GM12878 (cell line): ENCODE measurements at regions not wholly inside any gene's neighbourhood (a gene's known extent, or its start where the extent isn't known, plus 50 kb on each side); places are given as distances from the start of the nearest gene placed in this dataset.
A peak's percentile ranks its signal among the peaks of the same experiment; 100 is the strongest.

Source experiments
- ATAC-seq: fragments of 200-7000 bp; cut with Tn5 transposase; 3 replicates; pipeline ENCODE4 v1.9.1; 2020; ENCODE audit warnings: mild to moderate bottlenecking, moderate library complexity
- BruUV-seq: library from RNA; stranded (reverse); fragments of 400-500 nt; replicated peaks from 2 replicates; lab custom pipeline; 2021; lab: Mats Ljungman, UMichigan
- CTCF ChIA-PET: fragments of 300-600 bp; sonication (Branson Sonifier 250); formaldehyde crosslinking; extraction: SDS; loops from one replicate; lab custom pipeline; 2021; ENCODE audit warnings: inconsistent platforms; lab: Yijun Ruan, JAX
- POLR2A ChIA-PET: fragments of 350-600 bp; formaldehyde crosslinking; extraction: SDS; loops from one replicate; lab custom pipeline; 2021; ENCODE audit warnings: inconsistent platforms; lab: Charles Lee
- RAD21 ChIA-PET: fragments of 300-600 bp; sonication (Branson Sonifier 250); formaldehyde crosslinking; loops from one replicate; lab custom pipeline; 2023; ENCODE audit warnings: antibody characterized with exemption; ENCODE audit not compliant: unreplicated experiment; lab: Charles Lee
- SMC1A ChIA-PET: fragments of 300-600 bp; sonication (Branson Sonifier 250); formaldehyde crosslinking; loops from one replicate; lab custom pipeline; 2023; ENCODE audit not compliant: unreplicated experiment, uncharacterized antibody; lab: Charles Lee
- DNase-seq: peaks from one replicate; pipeline ENCODE4 v3.0.0-alpha.2; 2011; ENCODE audit warnings: low read depth, low spot score
- FAIRE-seq: peaks from 3 replicates; lab custom pipeline; 2011; peaks lifted over from hg19 to GRCh38; lab: Jason Lieb, UNC
- H2AFZ ChIP-seq: 2 replicates; pipeline ENCODE4 v1.6.0; 2011; ENCODE audit warnings: low read depth, low read length, control low read depth; ENCODE audit not compliant: control insufficient read depth
- H3K27ac ChIP-seq: 2 replicates; pipeline ENCODE4 v1.5.1; 2011; ENCODE audit warnings: control low read depth; ENCODE audit not compliant: control insufficient read depth, insufficient read depth
- H3K27me3 ChIP-seq, 2 experiments: replicated peaks in 1 of 2; 2 replicates each; pipeline versions ENCODE4 v1.6.0 to v1.6.1; 2011; ENCODE audit warnings: low read length in 1 of 2; ENCODE audit not compliant: control insufficient read depth in 2 of 2, insufficient read depth in 2 of 2
- H3K36me3 ChIP-seq, 2 experiments: 2 replicates each; pipeline ENCODE4 v1.5.1; 2011; ENCODE audit warnings: low read length in 1 of 2; ENCODE audit not compliant: control insufficient read depth in 2 of 2, insufficient read depth in 2 of 2
- H3K4me1 ChIP-seq: 2 replicates; pipeline ENCODE4 v1.6.1; 2011; ENCODE audit warnings: mild to moderate bottlenecking, low read length, moderate library complexity, mixed read lengths; ENCODE audit not compliant: control insufficient read depth, insufficient read depth
- H3K4me2 ChIP-seq: 2 replicates; pipeline ENCODE4 v1.6.0; 2011; ENCODE audit warnings: control low read depth; ENCODE audit not compliant: control insufficient read depth, insufficient read depth
- H3K4me3 ChIP-seq: fragments of 200-600 bp; sonication (generic); 2 replicates; pipeline ENCODE4 v1.5.1; 2016
- H3K79me2 ChIP-seq: 2 replicates; pipeline ENCODE4 v1.6.0; 2011; ENCODE audit warnings: low read length; ENCODE audit not compliant: control insufficient read depth, insufficient read depth
- H3K9ac ChIP-seq: 2 replicates; pipeline ENCODE4 v1.8.0; 2011; ENCODE audit warnings: low read length, control low read depth, mixed read lengths; ENCODE audit not compliant: control insufficient read depth, insufficient read depth
- H3K9me3 ChIP-seq: replicated peaks from 3 replicates; pipeline ENCODE4 v1.5.1; 2011; ENCODE audit warnings: mild to moderate bottlenecking, low read length; ENCODE audit not compliant: control insufficient read depth, insufficient read depth
- H4K20me1 ChIP-seq: 2 replicates; pipeline ENCODE4 v1.6.0; 2011; ENCODE audit not compliant: control insufficient read depth, insufficient read depth
- CTCF ChIP-seq, 3 experiments: IDR thresholded peaks in 2 of 3; conservative IDR thresholded peaks in 1 of 3; 2 replicates each; pipeline ENCODE4 v1.5.1; 2011; ENCODE audit warnings: low read depth in 3 of 3, low read length in 3 of 3, mild to moderate bottlenecking in 3 of 3, control low read depth in 2 of 3, moderate library complexity in 2 of 3, inconsistent platforms in 1 of 3, mixed read lengths in 1 of 3; ENCODE audit not compliant: control insufficient read depth in 2 of 3, insufficient read depth in 1 of 3; ENCODE audit errors: extremely low read depth in 1 of 3
- NFXL1 ChIP-seq: fragments of 450-650 bp; IDR thresholded peaks from 2 replicates; pipeline ENCODE4 v1.6.1; 2017; ENCODE audit warnings: antibody characterized with exemption, mild to moderate bottlenecking, borderline replicate concordance
- PAX5 ChIP-seq: IDR thresholded peaks from 2 replicates; pipeline ENCODE4 v1.6.1; 2011; ENCODE audit warnings: low read depth, low read length, borderline replicate concordance
- RAD21 ChIP-seq: IDR thresholded peaks from 2 replicates; pipeline ENCODE4 v1.6.1; 2011; ENCODE audit warnings: mild to moderate bottlenecking, low read depth, low read length, moderate library complexity; ENCODE audit not compliant: insufficient read depth
- RB1 ChIP-seq: fragments of 450-650 bp; formaldehyde crosslinking; IDR thresholded peaks from 2 replicates; pipeline ENCODE4 v1.6.1; 2017; ENCODE audit warnings: mild to moderate bottlenecking, borderline replicate concordance
- SMC3 ChIP-seq: IDR thresholded peaks from 2 replicates; pipeline ENCODE4 v1.6.1; 2011; ENCODE audit warnings: low read length, improper control_type of control experiment, borderline replicate concordance
- TCF7 ChIP-seq: IDR thresholded peaks from 2 replicates; pipeline ENCODE4 v1.6.1; 2014; ENCODE audit warnings: antibody characterized with exemption, borderline replicate concordance
- WGBS: methylation state at CpG from one replicate; pipeline ENCODE4 v1.1.6; 2016; ENCODE audit warnings: low lambda C conversion rate; ENCODE audit not compliant: insufficient replicate concordance, insufficient coverage; ENCODE audit errors: missing lambda C conversion rate; 5-methylcytosine and 5-hydroxymethylcytosine counted together
- in situ Hi-C: fragments of 300-500 bp; cut with MboI; formaldehyde crosslinking; loops from 9 replicates; pipeline ENCODE4 v1.14.3; 2018; ENCODE audit warnings: mixed read lengths
- intact Hi-C: fragments of 100-400 bp; cut with micrococcal nuclease; formaldehyde crosslinking; loops from one replicate; pipeline ENCODE4 v1.14.2; 2022; ENCODE audit not compliant: unreplicated experiment

GRCh38 chr4:55736605-55737183 lies 82.9 kb upstream of the EXOC1L start:
- FAIRE-seq, result no peak
- CTCF ChIA-PET, result interaction anchor here (0.6 to 2.3 kb wide), 5 partner anchors 327 to 774 kb away, joined by 3 to 9 read pairs (median 5); partner anchors contain the start of gene SRD5A3
- Histone ChIP-seq H3K4me3 (no peak overlapping the region), H4K20me1 (no peaks in the 10 kb centered on the region), H3K4me1 (no peaks in the 10 kb centered on the region), H3K79me2 (no peaks in the 10 kb centered on the region), H2AFZ (no peak overlapping the region), H3K4me2 (no peak overlapping the region), H3K27ac (no peak overlapping the region), H3K9me3 (no peaks in the 10 kb centered on the region), H3K27me3 (no peaks in the 10 kb centered on the region), H3K36me3 (no peaks in the 10 kb centered on the region), H3K9ac (no peak overlapping the region)
- BruUV-seq, result no TSS peak
- POLR2A ChIA-PET, result no interaction called here
- SMC1A ChIA-PET, result interaction anchor here (0.5 to 2.0 kb wide), 8 partner anchors 127 to 765 kb away, joined by 3 to 7 read pairs (median 4); no protein-coding TSS in a partner anchor
- RAD21 ChIA-PET, result interaction anchor here (0.6 to 1.4 kb wide), 4 partner anchors 10 to 424 kb away, joined by 3 to 4 read pairs (median 4); no protein-coding TSS in a partner anchor
- in situ Hi-C loops, result loop anchor here (10.0 kb wide), 2 partner anchors 332 to 392 kb away; partner anchors contain the start of gene SRD5A3
- WGBS, result 17% methylated on average over 3 of the region's 3 CpGs
- intact Hi-C loops, result loop anchor here (1.0 to 10.0 kb wide), 6 partner anchors 292 to 762 kb away; partner anchors contain the start of gene SRD5A3
- no peak for ATAC-seq
- no peak for DNase-seq
- TF ChIP-seq RAD21 (peak; percentile 51; the same call in 1 of the 2 replicates), CTCF (IDR thresholded peaks at IDR 0.05 in 2 of 3, conservative IDR thresholded peaks at IDR 0.05 in 1 of 3; ENCODE audit: control insufficient read depth in 2 of 3, extremely low read depth in 1 of 3, insufficient read depth in 1 of 3, low read depth in 3 of 3, low read length in 3 of 3) (peak in 2 of 3 experiments; percentile 29 to 39; a peak in 2 of 6 replicates), RB1 (no peak), SMC3 (peak; percentile 57; the same call in 1 of the 2 replicates), TCF7 (no peak), NFXL1 (no peak), PAX5 (no peak)
